Neural cell (in vitro differentiated cells): ENCODE measurements at regions not wholly inside any gene's neighbourhood (a gene's known extent, or its start where the extent isn't known, plus 50 kb on each side); places are given as distances from the start of the nearest gene placed in this dataset.

Experiments
- H2AFZ ChIP-seq: fragments of 200-600, 300-800 bp; sonication (generic), shearing (Covaris generic); 2 replicates; pipeline ENCODE4 v1.6.0; 2014; ENCODE audit warnings: low read depth, mild to moderate bottlenecking, antibody characterized with exemption, low read length, moderate library complexity
- H3F3A ChIP-seq: fragments of 200-600 bp; shearing (Covaris generic); 2 replicates; pipeline ENCODE4 v1.6.1; 2016; ENCODE audit warnings: mild to moderate bottlenecking, moderate library complexity, mixed read lengths, antibody characterized with exemption, low read length; ENCODE audit not compliant: insufficient read depth, poor library complexity, severe bottlenecking
- H3K27ac ChIP-seq: fragments of 200-600, 300-800 bp; sonication (generic), shearing (Covaris generic); 2 replicates; pipeline ENCODE4 v1.5.1; 2014; ENCODE audit warnings: mild to moderate bottlenecking, low read length, moderate library complexity
- H3K27me3 ChIP-seq: fragments of 300-800, 200-600 bp; sonication (generic), shearing (Covaris generic); 2 replicates; pipeline ENCODE4 v1.6.0; 2014; ENCODE audit warnings: mild to moderate bottlenecking, low read depth, low read length, moderate library complexity; ENCODE audit not compliant: insufficient read depth
- H3K36me3 ChIP-seq: fragments of 300-800, 200-600 bp; sonication (generic), shearing (Covaris generic); 2 replicates; pipeline ENCODE4 v1.5.1; 2014; ENCODE audit warnings: mild to moderate bottlenecking, antibody characterized with exemption, low read length, moderate library complexity; ENCODE audit not compliant: insufficient read depth
- H3K4me2 ChIP-seq: fragments of 300-800, 200-600 bp; sonication (generic), shearing (Covaris generic); 2 replicates; pipeline ENCODE4 v1.6.0; 2014; ENCODE audit warnings: mild to moderate bottlenecking, low read length
- H3K4me3 ChIP-seq: fragments of 300-800, 200-600 bp; sonication (generic), shearing (Covaris generic); 2 replicates; pipeline ENCODE4 v1.5.1; 2014; ENCODE audit warnings: mild to moderate bottlenecking, low read length, moderate library complexity
- H3K79me2 ChIP-seq: fragments of 200-600 bp; shearing (Covaris generic); replicated peaks from 2 replicates; pipeline ENCODE4 v1.6.0; 2014; ENCODE audit warnings: mild to moderate bottlenecking, low read length, moderate library complexity; ENCODE audit not compliant: insufficient read depth
- H3K9ac ChIP-seq: fragments of 300-800, 200-600 bp; sonication (generic), shearing (Covaris generic); 2 replicates; pipeline ENCODE4 v1.6.1; 2016; ENCODE audit warnings: mild to moderate bottlenecking, low read length, mixed read lengths
- H3K9me2 ChIP-seq: fragments of 200-600 bp; shearing (Covaris generic); 2 replicates; pipeline ENCODE4 v1.6.1; 2016; ENCODE audit warnings: mild to moderate bottlenecking, low read length, mixed read lengths; ENCODE audit not compliant: insufficient read depth
- H3K9me3 ChIP-seq: fragments of 200-600, 300-800 bp; sonication (generic), shearing (Covaris generic); 2 replicates; pipeline ENCODE4 v1.6.1; 2016; ENCODE audit warnings: mild to moderate bottlenecking, mixed run types, low read length, moderate library complexity, mixed read lengths
- H4K20me1 ChIP-seq: fragments of 200-600 bp; shearing (Covaris generic); 2 replicates; pipeline ENCODE4 v1.6.1; 2016; ENCODE audit warnings: mild to moderate bottlenecking, mixed run types; ENCODE audit not compliant: insufficient read depth
- CTCF ChIP-seq: fragments of 450-650 bp; IDR thresholded peaks from 2 replicates; pipeline ENCODE4 v1.5.1; 2014; ENCODE audit warnings: antibody characterized with exemption, mild to moderate bottlenecking, moderate library complexity; ENCODE audit not compliant: poor library complexity, severe bottlenecking
- EP300 ChIP-seq: fragments of 450-650 bp; conservative IDR thresholded peaks from 2 replicates; pipeline ENCODE4 v1.6.1; 2014; ENCODE audit warnings: antibody characterized with exemption, mild to moderate bottlenecking, moderate library complexity; ENCODE audit not compliant: poor library complexity, severe bottlenecking
- EZH2 ChIP-seq: fragments of 200-600, 300-800 bp; shearing (Covaris generic), sonication (generic); IDR thresholded peaks from 2 replicates; pipeline ENCODE4 v1.6.1; 2014; ENCODE audit warnings: antibody characterized with exemption, low read length, borderline replicate concordance, mild to moderate bottlenecking; ENCODE audit not compliant: insufficient read depth, poor library complexity, severe bottlenecking
- MXI1 ChIP-seq: fragments of 450-650 bp; conservative IDR thresholded peaks from 2 replicates; pipeline ENCODE4 v1.6.1; 2014; ENCODE audit warnings: antibody characterized with exemption, mild to moderate bottlenecking; ENCODE audit not compliant: poor library complexity, severe bottlenecking
- POLR2AphosphoS5 ChIP-seq: IDR thresholded peaks from 2 replicates; pipeline ENCODE4 v1.6.1; 2012
- RAD21 ChIP-seq: fragments of 450-650 bp; conservative IDR thresholded peaks from 2 replicates; pipeline ENCODE4 v1.6.1; 2014; ENCODE audit warnings: antibody characterized with exemption, mild to moderate bottlenecking, moderate library complexity
- REST ChIP-seq: IDR thresholded peaks from 2 replicates; pipeline ENCODE4 v1.6.1; 2012; ENCODE audit warnings: borderline replicate concordance
- SMC3 ChIP-seq: fragments of 450-650 bp; conservative IDR thresholded peaks from 2 replicates; pipeline ENCODE4 v1.6.1; 2014; ENCODE audit warnings: antibody characterized with exemption, mild to moderate bottlenecking, moderate library complexity; ENCODE audit not compliant: poor library complexity
- TAF1 ChIP-seq: IDR thresholded peaks from 2 replicates; pipeline ENCODE4 v1.6.1; 2012; ENCODE audit warnings: low read depth

GRCh38 chr4:179331362-179331761 is 1889.1 kb upstream of the AGA start:
- Histone ChIP-seq H4K20me1 (no peaks in the 10 kb centered on the region), H3K4me2 (no peak overlapping the region), H3K27ac (no peak overlapping the region), H3K9me2 (no peaks in the 10 kb centered on the region), H3F3A (no peaks in the 10 kb centered on the region), H3K36me3 (no peaks in the 10 kb centered on the region), H3K4me3 (no peak overlapping the region), H2AFZ (no peak overlapping the region), H3K9ac (no peak overlapping the region), H3K79me2 (no peaks in the 10 kb centered on the region), H3K9me3 (no peaks in the 10 kb centered on the region), H3K27me3 (no peaks in the 10 kb centered on the region)
- TF ChIP-seq REST (no peak), MXI1 (no peak), EZH2 (no peak), CTCF (no peak), POLR2AphosphoS5 (no peak), SMC3 (no peak), EP300 (no peak)

GRCh38 chr4:179344861-179345260 is 1902.6 kb upstream of the AGA start:
- Histone ChIP-seq H3F3A (no peaks in the 10 kb centered on the region), H3K27me3 (no peaks in the 10 kb centered on the region), H3K4me3 (no peak overlapping the region), H3K4me2 (no peak overlapping the region), H3K9me3 (no peaks in the 10 kb centered on the region), H3K36me3 (no peaks in the 10 kb centered on the region), H3K27ac (no peak overlapping the region), H3K9me2 (no peaks in the 10 kb centered on the region), H3K79me2 (no peaks in the 10 kb centered on the region), H4K20me1 (no peaks in the 10 kb centered on the region), H2AFZ (no peak overlapping the region), H3K9ac (no peak overlapping the region)
- TF ChIP-seq RAD21 (no peak), REST (no peak), SMC3 (no peak), POLR2AphosphoS5 (no peak), EZH2 (no peak), EP300 (no peak), TAF1 (no peak), MXI1 (no peak), CTCF (no peak)
